HG03064 (cell line): ENCODE measurements at regions not wholly inside any gene's neighbourhood (a gene's known extent, or its start where the extent isn't known, plus 50 kb on each side); places are given as distances from the start of the nearest gene placed in this dataset.

ENCODE experiments used
- ATAC-seq: cut with Tn5 transposase; IDR thresholded peaks from one replicate; pipeline ENCODE4 v1.9.1; 2021; ENCODE audit warnings: low read depth; ENCODE audit not compliant: unreplicated experiment

DNA sequence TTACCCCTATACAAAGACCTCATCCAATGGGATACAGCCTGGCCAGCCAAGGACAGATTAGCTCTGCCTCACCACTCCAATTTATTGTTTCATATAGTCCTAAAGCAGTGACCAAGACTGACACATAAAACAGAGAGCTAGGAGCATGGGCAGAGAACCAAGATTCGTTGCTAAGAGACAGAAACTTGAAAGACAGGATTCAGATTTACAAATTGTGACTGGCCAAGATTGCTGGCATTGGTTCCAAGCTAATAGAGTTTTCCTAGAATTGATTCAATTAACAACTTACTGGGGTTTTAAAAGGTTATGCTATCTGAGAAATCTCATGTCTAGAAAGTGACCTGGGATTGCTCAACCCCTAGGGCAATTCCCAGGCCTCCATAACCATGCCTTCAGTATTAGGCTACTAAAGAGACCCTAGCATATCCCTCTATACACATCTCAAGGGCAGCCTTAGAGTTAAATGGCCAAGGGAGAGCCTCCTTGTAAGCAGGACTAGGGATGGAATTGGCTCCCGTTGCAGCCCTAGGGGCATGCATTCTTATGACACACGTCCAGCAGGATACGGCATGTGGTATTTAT is 75.6 kb downstream of the ICOS start:
- no peak for ATAC-seq

DNA sequence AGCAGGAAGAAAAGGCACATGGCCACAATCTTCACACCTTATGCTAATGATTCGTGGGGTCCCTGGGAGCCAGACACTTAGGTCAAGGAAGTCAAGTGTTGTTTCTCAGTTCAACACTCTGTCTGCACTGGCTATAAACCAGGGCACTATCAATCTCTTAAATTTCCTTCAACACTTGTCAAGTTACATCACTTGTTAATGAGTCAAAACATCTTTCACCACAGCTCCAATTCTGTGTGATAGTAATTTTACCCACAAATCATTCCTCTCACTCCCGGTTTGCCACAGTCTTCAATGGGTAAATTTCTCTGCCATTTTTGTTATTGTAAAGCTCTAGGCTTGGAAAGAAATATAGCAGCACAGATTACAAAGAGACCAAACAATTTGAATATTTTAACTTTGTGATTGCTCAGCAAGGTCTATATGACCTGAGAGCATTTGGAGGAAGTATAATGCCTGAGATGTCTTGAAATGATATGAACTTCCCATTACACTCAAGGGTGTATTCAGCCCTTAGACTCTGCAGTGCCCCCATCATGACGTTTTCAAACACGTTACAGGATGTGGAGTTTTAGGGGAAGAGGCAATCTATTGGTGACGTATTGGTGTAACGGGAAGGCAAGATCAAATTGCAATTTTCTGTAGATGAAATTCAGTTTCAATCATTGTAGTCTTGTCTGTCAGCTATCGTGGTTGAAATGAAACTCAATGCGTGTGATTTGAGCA is 78.7 kb downstream of the ICOS start:
- ATAC-seq = no peak

DNA sequence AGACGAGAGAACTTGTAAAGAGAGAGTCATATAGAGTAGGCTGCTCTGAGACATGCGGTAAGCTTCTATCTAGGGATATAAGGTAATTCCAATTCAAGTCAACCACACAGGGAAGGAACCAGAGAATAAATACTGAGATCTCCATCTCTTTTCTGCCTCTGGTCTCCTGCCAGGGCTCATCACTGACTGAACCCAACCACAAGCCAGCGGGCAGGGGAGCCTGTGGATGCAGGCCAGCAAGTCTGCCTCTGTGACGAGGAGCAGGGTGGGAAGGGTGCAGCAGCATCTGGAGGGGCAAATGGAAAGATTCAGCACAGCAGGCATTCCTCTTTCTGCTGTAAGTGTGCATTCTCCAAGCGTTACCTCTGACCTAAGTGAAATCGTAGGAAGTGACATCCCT is 82.2 kb downstream of the ICOS start:
- no peak for ATAC-seq

DNA sequence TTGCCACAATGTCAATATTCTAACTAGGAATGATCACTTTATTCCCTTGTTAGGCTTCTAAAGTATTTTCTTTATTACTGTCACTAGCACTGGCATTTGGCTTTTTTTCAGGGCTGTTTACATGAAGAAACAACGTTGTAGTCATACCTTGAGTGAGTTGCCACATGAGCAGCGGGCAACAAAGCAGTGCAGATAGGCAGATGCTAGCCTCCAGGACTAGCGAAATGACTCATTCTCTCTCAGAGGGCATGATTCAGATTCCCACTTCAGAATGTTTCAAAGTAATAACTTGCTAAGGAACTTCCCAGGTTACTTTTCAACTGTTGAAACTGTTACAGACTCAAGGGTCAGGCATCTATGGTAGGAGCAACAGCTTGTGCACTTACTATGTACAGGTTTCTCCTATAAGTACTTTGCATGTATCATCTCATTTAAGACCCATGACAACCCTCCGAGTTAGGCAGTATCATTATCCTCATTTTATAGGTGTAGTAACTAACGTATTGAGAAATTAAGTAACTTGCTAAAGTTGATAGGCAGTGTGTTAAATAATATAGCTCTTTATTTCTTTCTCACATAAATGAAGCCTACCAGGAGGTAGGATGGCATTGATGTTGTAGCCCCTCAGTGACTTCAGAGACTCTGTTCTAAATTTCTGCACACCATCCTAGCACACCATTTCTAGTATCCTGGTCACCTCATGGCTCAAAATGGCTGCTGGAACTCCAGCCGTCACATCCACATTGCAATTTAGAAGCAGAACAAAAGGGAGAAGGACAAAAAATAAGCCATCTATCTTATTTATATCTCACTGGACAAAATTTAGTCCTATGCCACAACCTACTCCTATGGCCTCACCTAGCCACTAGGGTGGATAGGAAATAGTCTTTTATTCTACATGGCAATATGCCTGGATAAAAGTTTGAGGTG is 83.3 kb downstream of the ICOS start:
- no peak for ATAC-seq

DNA sequence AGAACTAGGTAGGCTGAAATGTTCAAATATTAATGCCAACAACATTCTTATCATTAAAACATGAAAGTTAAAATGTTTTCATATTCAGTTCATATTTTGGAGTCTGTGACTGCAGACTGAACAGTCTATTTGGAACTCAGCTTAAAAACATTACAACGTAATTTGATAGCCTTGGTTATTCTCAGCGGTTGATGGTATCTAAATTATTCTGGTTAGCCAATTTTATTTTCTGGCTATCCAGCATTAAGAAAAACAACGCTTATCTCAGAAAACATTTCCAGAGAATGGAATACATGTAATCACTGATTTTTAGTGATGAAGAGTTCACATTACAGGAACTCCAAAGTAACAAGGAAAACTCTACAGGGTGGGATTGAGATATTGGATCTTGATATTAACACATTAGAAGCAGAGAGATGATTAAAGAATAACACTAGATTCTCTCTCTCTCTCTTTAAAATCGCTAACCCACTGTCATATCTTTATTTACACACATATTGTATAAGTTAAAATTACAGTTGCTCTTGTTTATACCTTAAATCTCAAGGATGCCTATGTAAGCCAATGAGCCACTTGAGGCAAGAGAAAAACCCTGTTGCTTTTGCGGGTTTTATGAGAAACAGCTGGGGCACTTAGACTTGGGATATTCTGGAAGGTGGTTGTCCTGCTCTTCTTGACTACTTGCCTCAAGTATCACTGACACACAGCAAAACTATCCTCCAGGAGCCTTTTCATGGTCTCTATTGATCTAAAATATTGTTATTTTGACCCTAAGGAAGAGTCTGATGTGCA is 84.9 kb downstream of the ICOS start:
- ATAC-seq = no peak

DNA sequence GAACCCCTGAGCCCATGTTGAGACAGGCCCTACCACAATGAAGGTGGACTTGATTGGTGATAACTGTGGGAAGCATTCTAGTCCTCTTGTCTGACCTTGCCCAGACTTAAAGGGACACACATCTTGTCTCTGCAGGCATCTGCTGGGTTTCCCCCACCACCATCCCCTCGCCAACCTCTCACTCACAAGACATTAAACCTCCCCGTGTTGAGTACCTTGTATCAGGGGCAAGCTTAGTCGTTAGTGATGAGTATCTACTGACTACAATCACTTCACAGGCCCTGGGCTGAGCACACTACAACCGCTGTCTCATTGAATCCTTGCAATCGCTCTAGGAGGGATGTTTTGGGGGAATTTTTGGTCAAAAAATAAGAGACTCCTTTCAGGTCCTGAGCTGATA is 86.0 kb downstream of the ICOS start:
- ATAC-seq = no peak

DNA sequence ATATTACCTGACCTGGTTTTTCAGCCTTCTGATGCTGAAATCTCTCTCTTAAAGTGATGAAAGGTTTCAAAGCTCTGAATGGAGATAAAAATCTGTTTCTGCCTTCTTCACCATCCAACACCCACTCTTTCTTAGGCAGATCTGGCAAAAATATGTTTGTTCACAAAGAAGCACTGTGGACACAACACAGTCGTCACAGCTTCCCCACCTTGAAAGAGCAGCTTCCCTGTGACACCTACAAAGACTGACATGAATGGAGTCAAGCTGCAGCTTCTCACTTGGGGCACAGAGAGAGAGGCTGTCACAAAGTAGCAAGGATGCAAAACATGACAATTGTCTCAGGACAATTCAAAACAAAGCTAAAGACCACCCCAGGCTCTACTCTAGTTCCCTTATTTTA is 86.5 kb downstream of the ICOS start:
- ATAC-seq = no peak

DNA sequence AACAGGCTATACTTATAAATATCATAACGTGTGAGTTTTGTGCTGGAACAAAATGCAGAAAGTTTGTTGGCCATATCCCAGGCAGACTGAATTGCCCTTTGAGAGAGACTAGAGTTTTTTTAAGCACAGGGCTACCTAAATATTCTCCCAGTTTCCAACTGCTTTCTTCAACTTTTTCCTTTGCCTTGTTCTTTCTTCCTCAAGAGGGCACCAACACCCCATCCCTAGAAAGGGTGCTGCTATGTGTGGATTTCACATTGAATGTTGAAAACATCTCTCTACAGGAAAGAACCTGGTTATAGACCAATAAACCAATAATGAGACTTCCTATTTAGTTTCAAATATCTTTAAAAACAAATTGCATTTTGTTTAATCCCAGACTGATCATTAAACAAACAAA is 87.9 kb downstream of the ICOS start:
- ATAC-seq = no peak

DNA sequence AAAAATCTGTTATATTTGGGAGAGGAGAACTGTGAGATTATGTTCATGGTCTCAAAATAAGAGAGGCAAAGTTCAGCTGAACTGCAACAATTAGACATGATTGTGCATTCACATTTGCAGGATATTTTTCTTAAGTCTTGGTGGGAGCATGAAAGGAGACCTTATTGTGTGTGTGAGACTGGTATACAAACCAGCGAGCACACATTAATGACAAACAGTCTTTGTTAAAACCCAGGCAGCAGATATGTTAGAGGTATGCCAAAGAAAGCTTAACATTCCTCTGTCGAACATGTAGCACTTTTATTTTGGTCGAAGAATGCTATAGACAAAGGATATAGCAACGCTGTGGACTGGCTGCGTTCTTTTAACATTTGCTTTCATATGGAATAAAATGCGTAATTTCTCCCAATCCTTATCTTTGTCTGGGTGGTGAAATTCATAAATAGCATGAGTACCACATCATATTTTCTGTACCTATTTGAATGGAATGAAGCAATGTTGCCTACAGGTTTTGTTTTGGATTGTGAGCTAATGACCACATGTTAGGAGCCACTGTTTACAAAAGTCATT is 88.4 kb downstream of the ICOS start:
- no peak for ATAC-seq

DNA sequence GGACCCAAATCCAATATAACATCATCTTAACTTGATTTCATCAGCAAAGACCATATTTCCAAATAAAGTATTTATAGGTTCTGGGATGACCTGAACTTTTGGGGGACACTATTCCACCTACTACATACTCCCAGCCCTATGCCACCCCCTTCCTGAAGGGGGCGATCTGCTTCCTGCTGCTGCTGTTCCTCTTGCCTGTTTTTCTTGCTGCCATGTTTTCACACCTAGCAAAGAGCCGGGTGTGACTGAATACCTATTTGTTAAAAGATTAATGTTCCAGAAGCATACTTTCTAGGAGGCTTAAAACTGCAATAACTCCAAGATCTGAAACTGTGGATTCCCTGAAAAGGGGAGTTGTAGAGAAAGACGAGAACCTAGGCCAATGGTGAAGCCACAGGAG is 89.7 kb downstream of the ICOS start:
- no peak for ATAC-seq

DNA sequence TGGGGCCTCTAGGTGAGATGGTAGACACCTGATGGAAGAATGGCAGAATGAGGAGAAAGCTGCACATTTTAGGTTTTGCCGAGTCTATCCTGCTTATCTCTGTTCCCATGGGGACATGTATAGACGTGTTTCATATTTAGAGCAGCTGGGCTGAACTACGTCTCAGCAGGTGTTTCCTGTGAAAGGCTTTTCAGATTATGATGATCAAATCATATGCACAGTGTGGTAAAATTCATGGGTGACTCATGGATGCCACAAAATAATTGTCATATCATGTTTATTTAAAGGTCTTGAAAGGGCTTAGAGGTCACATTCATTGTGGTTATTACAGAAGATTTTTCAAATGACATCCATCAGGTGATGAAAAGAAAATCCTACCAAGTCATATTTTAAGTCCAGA is 90.5 kb downstream of the ICOS start:
- peak; percentile 97 for ATAC-seq

DNA sequence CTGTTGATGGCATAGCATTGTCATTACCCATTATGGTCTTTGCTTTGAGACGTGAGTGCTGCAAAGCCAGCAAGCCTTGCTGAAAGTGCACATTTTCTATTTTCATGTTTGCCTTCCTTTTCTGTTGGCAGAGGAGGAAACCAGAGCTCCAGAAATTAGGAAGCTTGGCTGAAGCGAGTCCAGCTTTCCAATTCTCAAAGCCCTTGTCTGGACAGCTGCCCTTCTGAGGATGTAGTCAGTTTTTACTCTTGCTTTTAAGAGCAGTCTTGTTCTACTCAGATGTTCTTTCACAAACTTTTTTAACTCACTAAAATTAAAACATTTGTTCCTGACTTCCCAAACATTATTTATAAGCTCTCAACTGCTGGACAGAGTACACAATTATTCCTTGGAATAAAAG is 93.8 kb downstream of the ICOS start:
- no peak for ATAC-seq

DNA sequence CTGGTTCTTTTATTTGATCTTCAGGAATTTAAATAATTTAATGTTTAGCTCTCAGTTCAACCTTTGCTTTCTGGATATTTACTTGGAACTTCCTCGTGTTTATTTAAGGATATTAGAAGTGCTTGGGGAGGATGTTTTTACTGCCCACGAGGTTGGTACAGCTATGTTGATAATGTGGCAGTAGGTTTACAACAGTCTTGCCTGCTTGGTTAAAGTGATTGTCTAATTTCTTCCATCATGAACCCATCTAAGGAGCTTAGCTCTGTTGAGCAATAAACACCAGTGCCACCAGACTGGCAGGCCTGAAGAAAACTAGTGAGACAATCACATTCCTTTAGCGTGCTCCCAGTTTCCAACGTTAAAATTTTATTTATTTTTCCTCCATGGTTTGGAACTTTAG is 94.5 kb downstream of the ICOS start:
- ATAC-seq = no peak

DNA sequence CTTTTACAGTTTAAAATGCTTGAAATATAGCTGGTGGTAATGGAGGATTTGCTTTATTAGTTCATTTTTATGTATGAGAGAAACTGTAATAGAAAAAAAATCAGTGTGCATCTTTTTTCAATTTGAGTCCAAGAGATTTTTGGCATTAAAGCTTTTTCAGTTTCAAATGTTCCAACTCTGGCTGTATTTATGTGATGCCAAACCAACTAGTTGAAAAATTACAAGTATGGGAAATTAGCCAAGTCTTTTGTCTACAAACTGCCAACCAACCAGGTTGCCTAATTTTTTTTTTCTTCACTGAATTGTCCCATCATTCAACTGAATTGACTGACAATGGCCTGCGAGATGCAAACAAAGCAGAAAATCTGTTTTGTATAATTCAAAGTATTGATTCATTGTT is 95.7 kb downstream of the ICOS start:
- ATAC-seq = no peak

DNA sequence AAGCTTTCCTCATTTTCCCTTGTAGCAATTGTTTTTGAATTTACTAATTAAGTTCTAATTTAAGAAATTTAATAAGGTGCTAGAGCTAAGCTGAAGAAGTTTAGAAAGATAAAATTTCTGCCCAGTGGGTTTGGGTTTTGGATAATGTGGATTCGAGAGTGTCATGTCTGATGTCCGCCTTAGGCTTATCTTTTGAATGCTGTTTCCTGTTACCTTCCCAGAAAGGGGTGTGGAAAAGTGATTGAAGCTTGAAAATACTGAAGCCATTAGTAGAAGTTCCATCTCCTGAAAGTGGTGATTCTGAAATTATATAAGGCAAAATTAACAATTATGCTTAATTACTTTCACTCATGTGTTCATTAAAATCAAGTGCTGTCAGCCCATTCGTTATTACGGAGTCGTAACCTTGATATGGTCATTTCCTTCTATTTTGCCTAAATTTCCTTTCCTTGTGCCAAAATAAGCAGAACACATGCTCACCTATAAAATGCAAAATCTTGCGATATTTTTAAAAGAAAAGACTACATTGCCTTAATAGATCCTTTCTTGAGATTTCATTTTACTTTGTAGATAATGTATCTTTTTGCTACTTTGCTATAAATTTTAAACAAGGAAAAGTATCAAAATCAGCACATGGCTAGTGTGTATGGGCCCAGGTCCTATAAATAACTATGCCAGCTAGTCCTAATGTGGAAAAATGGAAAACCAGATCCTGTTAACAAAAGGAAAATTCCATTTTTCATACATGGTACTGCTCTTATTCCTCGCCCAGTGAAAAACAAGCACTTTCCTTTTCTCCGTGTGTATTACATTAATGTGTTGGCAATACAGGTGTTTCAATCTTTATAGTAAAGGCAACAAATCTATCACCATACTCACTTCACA is 97.3 kb downstream of the ICOS start:
- no peak for ATAC-seq

DNA sequence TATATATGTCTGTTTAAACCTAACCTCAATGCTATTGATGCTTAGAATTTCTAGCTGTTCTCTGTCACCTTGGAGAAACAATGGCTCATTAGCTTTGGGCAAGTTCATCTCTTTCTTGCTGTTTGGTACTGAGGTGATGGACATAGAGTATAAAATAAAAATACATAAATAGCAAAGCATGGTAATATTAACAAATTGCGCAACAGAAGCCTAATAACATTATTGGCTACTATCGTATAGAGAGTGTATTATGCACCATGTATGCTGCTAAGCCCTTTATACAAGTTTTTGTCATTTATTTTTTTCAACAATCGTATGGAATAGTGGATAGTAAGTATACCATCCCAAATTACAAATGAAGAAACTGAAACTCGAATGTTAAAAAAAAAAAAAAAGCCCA is 100.1 kb downstream of the ICOS start:
- ATAC-seq = no peak

DNA sequence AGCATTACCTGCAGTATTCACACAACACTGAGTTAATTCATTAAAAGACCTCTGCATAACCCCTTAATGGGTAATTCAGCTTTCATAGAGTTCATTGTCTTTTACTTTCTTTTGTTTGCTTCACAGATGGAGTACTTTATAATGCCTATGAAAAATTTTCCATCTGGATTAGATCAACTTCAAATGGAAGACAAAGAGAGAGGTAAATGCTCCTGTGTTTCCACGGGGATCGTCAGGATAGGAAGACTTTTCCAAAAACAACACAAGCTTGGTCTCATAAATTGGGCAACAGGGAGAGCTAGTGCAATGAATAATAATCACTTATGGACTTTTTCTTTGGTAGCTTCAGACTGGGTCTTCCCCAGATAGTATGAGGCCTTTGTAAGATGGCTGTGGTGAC is 100.7 kb downstream of the ICOS start:
- no peak for ATAC-seq

DNA sequence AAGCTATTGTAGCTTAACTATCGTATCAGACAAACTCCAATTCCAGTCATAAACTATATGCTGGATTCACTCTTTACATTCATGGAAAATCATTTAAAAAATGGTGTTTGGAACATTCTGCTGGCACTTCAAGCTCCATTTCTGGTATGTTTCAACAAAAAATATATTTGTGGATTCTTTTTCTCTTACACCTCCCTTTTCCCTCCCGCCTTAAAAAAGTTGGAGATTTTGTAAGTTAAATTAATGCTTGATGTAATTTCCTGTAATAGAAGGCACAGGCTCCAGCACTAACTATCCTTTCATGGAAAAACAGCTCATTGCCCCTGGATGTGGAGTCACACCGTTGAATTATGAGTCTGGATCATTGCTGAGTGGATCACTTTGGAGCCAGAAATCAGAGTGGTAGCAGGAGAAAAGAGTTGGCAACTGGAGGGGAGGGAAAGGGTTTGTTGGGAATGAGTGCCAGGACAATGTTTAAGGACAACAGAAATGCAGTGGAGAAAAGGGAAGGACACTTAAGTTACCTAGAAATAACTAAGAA is 102.8 kb downstream of the ICOS start:
- no peak for ATAC-seq

DNA sequence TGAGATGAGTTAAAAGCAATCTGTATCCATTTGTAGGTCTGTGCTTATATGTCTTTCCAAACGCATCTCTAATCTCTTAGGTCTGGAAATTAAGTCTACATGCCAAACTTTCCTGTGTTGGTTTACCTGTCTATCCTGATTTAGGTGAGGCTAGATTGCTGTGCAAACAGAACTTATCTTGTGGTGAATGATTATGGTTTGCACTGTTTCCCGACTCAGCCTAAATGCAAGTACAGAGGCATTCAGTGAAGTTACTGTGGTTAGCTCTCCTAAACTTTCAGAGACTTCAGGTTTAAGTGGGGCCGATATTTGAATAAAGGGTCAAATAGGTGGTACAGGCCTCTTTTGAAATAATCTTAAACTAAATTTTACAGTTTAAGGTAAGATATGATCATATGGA is 103.5 kb downstream of the ICOS start:
- no peak for ATAC-seq
